CD8-positive, alpha-beta memory T cell (primary cell): ENCODE measurements at regions not wholly inside any gene's neighbourhood (a gene's known extent, or its start where the extent isn't known, plus 50 kb on each side); places are given as distances from the start of the nearest gene placed in this dataset.

Experiments used
- CTCF ChIA-PET: fragments of 350-600 bp; sonication (Branson Sonifier 250); formaldehyde crosslinking; loops from one replicate; lab custom pipeline; 2021; ENCODE audit warnings: antibody characterized with exemption; lab: Charles Lee
- POLR2A ChIA-PET: fragments of 350-600 bp; sonication (Branson Sonifier 250); formaldehyde crosslinking; loops from one replicate; lab custom pipeline; 2021; ENCODE audit warnings: antibody characterized with exemption; lab: Charles Lee
- DNase-seq, 5 donors: peaks; one replicate each; pipeline versions ENCODE4 v3.0.0 to v3.0.0-alpha.2; 2020 to 2022; ENCODE audit warnings: mixed read lengths in 1 of 5
- H3K27ac ChIP-seq: one replicate; pipeline ENCODE4 v1.7.0; 2013; ENCODE audit warnings: low read depth, mild to moderate bottlenecking, low read length, moderate library complexity
- H3K27me3 ChIP-seq: 2 replicates; pipeline ENCODE4 v1.7.0; 2013; ENCODE audit warnings: low read length, mild to moderate bottlenecking; ENCODE audit not compliant: insufficient read depth, poor library complexity, severe bottlenecking
- H3K36me3 ChIP-seq: 2 replicates; pipeline ENCODE4 v1.7.0; 2013; ENCODE audit warnings: mild to moderate bottlenecking, low read length, moderate library complexity; ENCODE audit not compliant: insufficient read depth
- H3K4me1 ChIP-seq: 2 replicates; pipeline ENCODE4 v1.7.0; 2013; ENCODE audit warnings: mild to moderate bottlenecking, low read length, moderate library complexity; ENCODE audit not compliant: insufficient read depth
- H3K4me3 ChIP-seq: 2 replicates; pipeline ENCODE4 v1.7.0; 2013; ENCODE audit warnings: mild to moderate bottlenecking, low read length
- H3K9me3 ChIP-seq: 2 replicates; pipeline ENCODE4 v1.7.0; 2013; ENCODE audit warnings: mild to moderate bottlenecking, low read length
- H3K27ac Mint-ChIP-seq, 8 donors: one replicate each; pipeline ENCODE4 v1.8.0; 2020 to 2021; ENCODE audit warnings: mixed read lengths in 8 of 8, mild to moderate bottlenecking in 6 of 8, inconsistent platforms in 3 of 8, moderate library complexity in 3 of 8
- H3K27me3 Mint-ChIP-seq, 2 donors: one replicate each; pipeline ENCODE4 v1.8.0; 2020 to 2021; ENCODE audit warnings: mixed read lengths in 2 of 2, mild to moderate bottlenecking in 1 of 2, moderate library complexity in 1 of 2
- H3K36me3 Mint-ChIP-seq, 3 donors: one replicate each; pipeline ENCODE4 v1.8.0; 2020 to 2021; ENCODE audit warnings: mixed read lengths in 3 of 3, inconsistent platforms in 1 of 3, mild to moderate bottlenecking in 1 of 3
- H3K4me1 Mint-ChIP-seq, 3 donors: one replicate each; pipeline ENCODE4 v1.8.0; 2020 to 2021; ENCODE audit warnings: mixed read lengths in 3 of 3, inconsistent platforms in 1 of 3, mild to moderate bottlenecking in 1 of 3
- H3K4me3 Mint-ChIP-seq, 7 donors: one replicate each; pipeline ENCODE4 v1.8.0; 2020 to 2021; ENCODE audit warnings: mixed read lengths in 7 of 7, mild to moderate bottlenecking in 6 of 7, moderate library complexity in 4 of 7, inconsistent platforms in 2 of 7
- H3K9me3 Mint-ChIP-seq, 5 donors: one replicate each; pipeline ENCODE4 v1.8.0; 2020 to 2022; ENCODE audit warnings: mixed read lengths in 5 of 5, mild to moderate bottlenecking in 3 of 5, moderate library complexity in 2 of 5, inconsistent platforms in 1 of 5

DNA sequence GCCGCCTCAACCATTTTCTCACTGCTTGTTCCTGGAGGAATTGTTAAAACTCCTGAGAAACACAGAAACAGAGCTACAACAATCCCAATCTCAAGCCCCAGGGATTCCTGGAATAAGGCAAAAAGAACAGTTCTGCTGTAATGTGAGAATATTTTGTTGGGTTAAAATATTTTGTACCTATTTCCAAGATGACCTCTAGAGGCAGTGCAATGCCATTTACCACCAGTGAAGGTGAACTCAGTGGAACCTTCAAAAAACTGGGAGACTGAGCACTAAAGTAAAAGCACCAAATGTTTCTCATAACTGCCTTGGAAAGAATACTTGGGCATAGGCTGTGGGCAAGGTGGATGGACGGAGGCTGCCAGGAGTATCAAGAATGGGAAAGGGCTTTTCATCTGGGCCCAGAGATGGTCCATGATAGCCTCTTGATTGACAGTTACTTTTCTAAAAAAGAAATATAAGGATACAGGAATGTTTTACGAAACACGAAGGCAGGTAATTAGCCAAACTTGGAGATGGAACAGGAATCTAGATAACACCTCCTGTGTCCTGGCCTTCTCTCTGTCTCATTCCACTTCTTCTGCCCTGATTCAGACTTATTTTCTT lies 334.0 kb upstream of the FLRT2 start:
- POLR2A ChIA-PET = no interaction called here
- DNase-seq = no peak
- Mint-ChIP-seq H3K4me3 (no peak overlapping the region), H3K27ac (no peak overlapping the region), H3K9me3 (peaks cover 0 to 16% (median 12%) of the 10 kb centered on the region in 5 donors), H3K36me3 (no peaks in the 10 kb centered on the region), H3K4me1 (no peaks in the 10 kb centered on the region), H3K27me3 (no peaks in the 10 kb centered on the region)
- Histone ChIP-seq H3K36me3 (no peaks in the 10 kb centered on the region), H3K27ac (no peak overlapping the region), H3K9me3 (no peaks in the 10 kb centered on the region), H3K4me3 (no peak overlapping the region), H3K4me1 (no peaks in the 10 kb centered on the region), H3K27me3 (no peaks in the 10 kb centered on the region)
- CTCF ChIA-PET = no interaction called here

- Histone ChIP-seq H3K27me3 (no peaks in the 10 kb centered on the region), H3K36me3 (no peaks in the 10 kb centered on the region), H3K9me3 (no peaks in the 10 kb centered on the region), H3K4me3 (no peak overlapping the region), H3K4me1 (no peaks in the 10 kb centered on the region), H3K27ac (no peak overlapping the region)
- CTCF ChIA-PET = no interaction called here
- Mint-ChIP-seq H3K9me3 (peaks cover 0 to 22% (median 6%) of the 10 kb centered on the region in 5 donors), H3K36me3 (no peaks in the 10 kb centered on the region), H3K4me1 (no peaks in the 10 kb centered on the region), H3K27me3 (no peaks in the 10 kb centered on the region), H3K4me3 (no peak overlapping the region), H3K27ac (no peak overlapping the region)
- DNase-seq = no peak
- POLR2A ChIA-PET = no interaction called here
Measured at GRCh38 chr14:85198001-85198400, 331.9 kb upstream of the FLRT2 start.

GRCh38 chr14:85205875-85206274 lies 324.1 kb upstream of the FLRT2 start:
- no peaks in the 10 kb centered on the region for H3K4me1 Mint-ChIP-seq
- H3K4me1 ChIP-seq = no peaks in the 10 kb centered on the region
- DNase-seq = no peak
- no peak overlapping the region for H3K27ac Mint-ChIP-seq
- H3K9me3 Mint-ChIP-seq = peaks cover 2 to 18% (median 4%) of the 10 kb centered on the region in 5 donors
- no peaks in the 10 kb centered on the region for H3K36me3 ChIP-seq
- no peaks in the 10 kb centered on the region for H3K27me3 ChIP-seq
- no peak overlapping the region for H3K4me3 Mint-ChIP-seq
- POLR2A ChIA-PET = no interaction called here
- H3K4me3 ChIP-seq = no peak overlapping the region
- no peaks in the 10 kb centered on the region for H3K9me3 ChIP-seq
- no peak overlapping the region for H3K27ac ChIP-seq
- H3K36me3 Mint-ChIP-seq = no peaks in the 10 kb centered on the region
- peaks cover 0 to 2% of the 10 kb centered on the region in 2 donors for H3K27me3 Mint-ChIP-seq
- CTCF ChIA-PET = no interaction called here

DNA sequence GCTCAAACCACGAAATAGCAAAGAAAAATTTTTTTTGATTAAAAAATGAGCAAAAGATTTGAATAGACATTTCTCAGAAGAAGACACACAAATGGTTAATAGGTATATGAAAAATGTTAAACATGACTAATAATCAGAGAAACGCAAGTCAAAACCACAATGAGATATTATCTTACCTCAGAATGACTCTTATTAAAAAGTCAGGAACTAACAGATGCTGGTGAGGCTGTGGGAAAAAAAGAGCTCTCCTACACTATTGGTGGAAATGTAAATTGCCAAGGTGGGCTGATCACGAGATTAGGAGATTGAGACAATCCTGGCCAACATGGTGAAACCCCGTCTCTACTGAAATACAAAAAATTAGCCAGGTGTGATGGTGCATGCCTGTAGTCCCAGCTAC lies 315.5 kb upstream of the FLRT2 start:
- no peak overlapping the region for H3K27ac Mint-ChIP-seq
- H3K9me3 Mint-ChIP-seq = peaks cover 4 to 27% (median 6%) of the 10 kb centered on the region in 5 donors
- Histone ChIP-seq H3K9me3 (no peaks in the 10 kb centered on the region), H3K36me3 (no peaks in the 10 kb centered on the region), H3K4me1 (no peaks in the 10 kb centered on the region), H3K27ac (no peak overlapping the region), H3K27me3 (no peaks in the 10 kb centered on the region), H3K4me3 (no peak overlapping the region)
- H3K27me3 Mint-ChIP-seq = no peaks in the 10 kb centered on the region
- no peaks in the 10 kb centered on the region for H3K4me1 Mint-ChIP-seq
- POLR2A ChIA-PET = no interaction called here
- CTCF ChIA-PET = no interaction called here
- no peak overlapping the region for H3K4me3 Mint-ChIP-seq
- DNase-seq = no peak
- H3K36me3 Mint-ChIP-seq = no peaks in the 10 kb centered on the region

DNA sequence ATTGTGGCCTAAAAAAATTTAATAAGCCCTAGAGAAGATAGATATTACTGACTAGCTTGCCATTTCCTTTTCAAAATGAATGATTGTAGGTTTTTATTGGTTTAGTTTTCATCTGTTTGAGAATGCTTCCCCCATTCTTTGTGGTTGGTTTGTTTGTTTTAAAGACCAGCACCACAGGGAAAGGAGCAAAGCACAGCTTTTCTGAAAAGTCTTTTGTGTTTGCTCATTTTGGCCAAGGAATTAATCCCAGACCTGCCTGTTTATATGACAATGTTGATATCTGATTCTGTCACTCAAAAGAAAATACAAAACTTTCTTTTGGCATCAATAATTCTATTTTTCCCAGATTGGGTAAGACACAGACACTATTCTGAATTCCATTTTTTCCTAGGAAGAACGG lies 312.5 kb upstream of the FLRT2 start:
- Histone ChIP-seq H3K4me3 (no peak overlapping the region), H3K27me3 (no peaks in the 10 kb centered on the region), H3K27ac (no peak overlapping the region), H3K4me1 (no peaks in the 10 kb centered on the region), H3K9me3 (no peaks in the 10 kb centered on the region), H3K36me3 (no peaks in the 10 kb centered on the region)
- Mint-ChIP-seq H3K4me3 (no peak overlapping the region), H3K9me3 (peaks cover 0 to 27% (median 9%) of the 10 kb centered on the region in 5 donors), H3K27ac (no peak overlapping the region), H3K4me1 (no peaks in the 10 kb centered on the region), H3K27me3 (no peaks in the 10 kb centered on the region), H3K36me3 (no peaks in the 10 kb centered on the region)
- ChIA-PET POLR2A (no interaction called here), CTCF (no interaction called here)
- no peak for DNase-seq

DNA sequence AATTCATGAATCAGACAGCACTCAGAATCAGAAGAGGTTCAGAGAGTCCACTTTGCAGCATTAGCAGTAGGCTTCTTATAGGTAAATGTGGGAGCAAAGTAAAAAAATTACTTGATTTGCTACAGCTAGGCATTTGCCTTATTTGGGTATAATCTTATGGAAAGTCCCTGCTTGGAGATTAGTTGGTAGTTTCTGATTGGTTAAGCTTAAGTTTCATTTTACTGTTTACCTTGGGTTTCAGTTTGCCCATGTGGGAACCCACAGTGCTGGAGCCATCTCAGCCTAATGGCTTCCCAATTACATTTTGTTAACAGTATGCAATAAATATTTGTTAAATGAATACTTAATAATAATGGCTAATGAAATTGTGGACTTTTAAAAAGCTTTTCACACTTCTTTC lies 311.0 kb upstream of the FLRT2 start:
- H3K4me3 Mint-ChIP-seq = no peak overlapping the region

GRCh38 chr14:85221832-85222231 lies 308.1 kb upstream of the FLRT2 start:
- Mint-ChIP-seq H3K4me1 (no peaks in the 10 kb centered on the region), H3K27me3 (no peaks in the 10 kb centered on the region), H3K9me3 (peaks cover 7 to 30% (median 13%) of the 10 kb centered on the region in 5 donors), H3K4me3 (no peak overlapping the region), H3K36me3 (no peaks in the 10 kb centered on the region), H3K27ac (no peak overlapping the region)
- Histone ChIP-seq H3K4me3 (no peak overlapping the region), H3K36me3 (no peaks in the 10 kb centered on the region), H3K4me1 (no peaks in the 10 kb centered on the region), H3K27me3 (no peaks in the 10 kb centered on the region), H3K9me3 (no peaks in the 10 kb centered on the region), H3K27ac (no peak overlapping the region)
- ChIA-PET POLR2A (no interaction called here), CTCF (no interaction called here)
- no peak for DNase-seq

More for the DNA sequence above, 311.0 kb upstream of the FLRT2 start:
- Histone ChIP-seq H3K9me3 (no peaks in the 10 kb centered on the region), H3K4me3 (no peak overlapping the region), H3K4me1 (no peaks in the 10 kb centered on the region), H3K27me3 (no peaks in the 10 kb centered on the region), H3K27ac (no peak overlapping the region), H3K36me3 (no peaks in the 10 kb centered on the region)
- no peak for DNase-seq
- H3K36me3 Mint-ChIP-seq = no peaks in the 10 kb centered on the region
- H3K27me3 Mint-ChIP-seq = no peaks in the 10 kb centered on the region
- ChIA-PET CTCF (no interaction called here), POLR2A (no interaction called here)
- H3K4me1 Mint-ChIP-seq = no peaks in the 10 kb centered on the region
- H3K9me3 Mint-ChIP-seq = peaks cover 5 to 24% (median 5%) of the 10 kb centered on the region in 5 donors
- H3K27ac Mint-ChIP-seq = no peak overlapping the region

- H3K4me1 Mint-ChIP-seq = no peaks in the 10 kb centered on the region
- CTCF ChIA-PET = no interaction called here
- no peak overlapping the region for H3K4me3 ChIP-seq
- no peak overlapping the region for H3K27ac ChIP-seq
- peaks cover 7 to 27% (median 14%) of the 10 kb centered on the region in 5 donors for H3K9me3 Mint-ChIP-seq
- no peaks in the 10 kb centered on the region for H3K36me3 Mint-ChIP-seq
- no peak overlapping the region for H3K27ac Mint-ChIP-seq
- no peak overlapping the region for H3K4me3 Mint-ChIP-seq
- no peaks in the 10 kb centered on the region for H3K27me3 ChIP-seq
- POLR2A ChIA-PET = no interaction called here
- H3K9me3 ChIP-seq = no peaks in the 10 kb centered on the region
- H3K36me3 ChIP-seq = no peaks in the 10 kb centered on the region
- no peak for DNase-seq
- H3K4me1 ChIP-seq = no peaks in the 10 kb centered on the region
- H3K27me3 Mint-ChIP-seq = no peaks in the 10 kb centered on the region
Measured at GRCh38 chr14:85222341-85222740, 307.6 kb upstream of the FLRT2 start.
